Astrocyte (in vitro differentiated cells and primary cell): ENCODE measurements at regions not wholly inside any gene's neighbourhood (a gene's known extent, or its start where the extent isn't known, plus 50 kb on each side); places are given as distances from the start of the nearest gene placed in this dataset.

Source experiments
- DNase-seq: peaks from one replicate; pipeline ENCODE4 v3.0.0-alpha.2; 2010; ENCODE audit warnings: low read depth
- FAIRE-seq: peaks from 2 replicates; lab custom pipeline; 2011; peaks lifted over from hg19 to GRCh38; lab: Jason Lieb, UNC
- H2AFZ ChIP-seq: 2 replicates; pipeline ENCODE4 v1.6.0; 2012; ENCODE audit warnings: low read depth, low read length, inconsistent platforms
- H3K27ac ChIP-seq: 2 replicates; pipeline ENCODE4 v1.5.1; 2011; ENCODE audit warnings: low read depth, low read length, inconsistent platforms
- H3K27me3 ChIP-seq: 2 replicates; pipeline ENCODE4 v1.6.0; 2011; ENCODE audit warnings: low read length, inconsistent platforms; ENCODE audit not compliant: insufficient read depth
- H3K36me3 ChIP-seq: 2 replicates; pipeline ENCODE4 v1.5.1; 2011; ENCODE audit warnings: low read length, inconsistent platforms; ENCODE audit not compliant: insufficient read depth
- H3K4me1 ChIP-seq: 2 replicates; pipeline ENCODE4 v1.5.1; 2011; ENCODE audit warnings: low read length, inconsistent platforms; ENCODE audit not compliant: insufficient read depth
- H3K4me2 ChIP-seq: 2 replicates; pipeline ENCODE4 v1.6.0; 2012; ENCODE audit warnings: low read length, inconsistent platforms
- H3K4me3 ChIP-seq: 2 replicates; pipeline ENCODE4 v1.5.1; 2011; ENCODE audit warnings: low read depth, mild to moderate bottlenecking, low read length, inconsistent platforms; ENCODE audit not compliant: insufficient read depth
- H3K79me2 ChIP-seq: 2 replicates; pipeline ENCODE4 v1.6.0; 2012; ENCODE audit warnings: mild to moderate bottlenecking, low read length, inconsistent platforms; ENCODE audit not compliant: insufficient read depth
- H3K9ac ChIP-seq: 2 replicates; pipeline ENCODE4 v1.6.0; 2012; ENCODE audit warnings: mild to moderate bottlenecking, low read length, inconsistent platforms
- H3K9me3 ChIP-seq: 2 replicates; pipeline ENCODE4 v1.5.1; 2012; ENCODE audit warnings: low read depth, mild to moderate bottlenecking, low read length, inconsistent platforms; ENCODE audit not compliant: insufficient read depth
- H4K20me1 ChIP-seq: 2 replicates; pipeline ENCODE4 v1.6.0; 2012; ENCODE audit warnings: low read length, inconsistent platforms; ENCODE audit not compliant: insufficient read depth
- H3K27ac Mint-ChIP-seq: one replicate; pipeline ENCODE4 v1.8.0; 2021; ENCODE audit warnings: mild to moderate bottlenecking, mixed read lengths; ENCODE audit not compliant: unreplicated experiment
- H3K27me3 Mint-ChIP-seq: one replicate; pipeline ENCODE4 v1.8.0; 2021; ENCODE audit warnings: low read depth, mixed read lengths; ENCODE audit not compliant: unreplicated experiment
- H3K36me3 Mint-ChIP-seq: one replicate; pipeline ENCODE4 v1.8.0; 2021; ENCODE audit warnings: low read depth, mixed read lengths; ENCODE audit not compliant: unreplicated experiment
- H3K4me1 Mint-ChIP-seq: one replicate; pipeline ENCODE4 v1.8.0; 2021; ENCODE audit warnings: low read depth, mixed read lengths; ENCODE audit not compliant: unreplicated experiment
- H3K4me3 Mint-ChIP-seq: one replicate; pipeline ENCODE4 v1.8.0; 2021; ENCODE audit warnings: mild to moderate bottlenecking, moderate library complexity, mixed read lengths; ENCODE audit not compliant: unreplicated experiment
- H3K9me3 Mint-ChIP-seq: one replicate; pipeline ENCODE4 v1.8.0; 2021; ENCODE audit warnings: mild to moderate bottlenecking, mixed read lengths; ENCODE audit not compliant: unreplicated experiment
- CTCF ChIP-seq: IDR thresholded peaks from 2 replicates; pipeline ENCODE4 v1.5.1; 2011; ENCODE audit warnings: low read depth, mild to moderate bottlenecking, inconsistent platforms, low read length, moderate library complexity; ENCODE audit not compliant: insufficient read depth
- EZH2 ChIP-seq: IDR thresholded peaks from 2 replicates; pipeline ENCODE4 v1.6.1; 2012; ENCODE audit warnings: mild to moderate bottlenecking, low read length, inconsistent platforms; ENCODE audit not compliant: insufficient read depth

GRCh38 chr10:57165671-57166070 lies 804.6 kb upstream of the ZWINT start:
- no peak for DNase-seq
- Histone ChIP-seq H3K4me3 (no peak overlapping the region), H3K9me3 (no peaks in the 10 kb centered on the region), H3K4me1 (no peaks in the 10 kb centered on the region), H3K27me3 (no peaks in the 10 kb centered on the region), H3K79me2 (no peaks in the 10 kb centered on the region), H3K9ac (no peak overlapping the region), H4K20me1 (no peaks in the 10 kb centered on the region), H2AFZ (no peak overlapping the region), H3K27ac (no peak overlapping the region), H3K4me2 (no peak overlapping the region), H3K36me3 (no peaks in the 10 kb centered on the region)
- H3K36me3 Mint-ChIP-seq, result no peaks in the 10 kb centered on the region
- FAIRE-seq, result no peak
- H3K4me1 Mint-ChIP-seq, result no peaks in the 10 kb centered on the region
- no peak overlapping the region for H3K27ac Mint-ChIP-seq
- H3K27me3 Mint-ChIP-seq, result no peaks in the 10 kb centered on the region
- no peaks in the 10 kb centered on the region for H3K9me3 Mint-ChIP-seq
- no peak overlapping the region for H3K4me3 Mint-ChIP-seq
- TF ChIP-seq CTCF, result no peak
- TF ChIP-seq EZH2, result no peak

GRCh38 chr10:57162231-57162630 lies 801.2 kb upstream of the ZWINT start:
- no peak overlapping the region for H3K4me3 Mint-ChIP-seq
- Histone ChIP-seq H3K4me2 (no peak overlapping the region), H3K9ac (no peak overlapping the region), H3K27me3 (no peaks in the 10 kb centered on the region), H3K79me2 (no peaks in the 10 kb centered on the region), H4K20me1 (no peaks in the 10 kb centered on the region), H3K9me3 (no peaks in the 10 kb centered on the region), H3K4me3 (no peak overlapping the region), H3K27ac (no peak overlapping the region), H3K36me3 (no peaks in the 10 kb centered on the region), H3K4me1 (no peaks in the 10 kb centered on the region), H2AFZ (no peak overlapping the region)
- DNase-seq, result no peak
- H3K4me1 Mint-ChIP-seq, result no peaks in the 10 kb centered on the region
- no peak for FAIRE-seq
- H3K9me3 Mint-ChIP-seq, result no peaks in the 10 kb centered on the region
- no peaks in the 10 kb centered on the region for H3K36me3 Mint-ChIP-seq
- no peak overlapping the region for H3K27ac Mint-ChIP-seq
- H3K27me3 Mint-ChIP-seq, result no peaks in the 10 kb centered on the region
- no peak for TF ChIP-seq CTCF
- no peak for TF ChIP-seq EZH2

GRCh38 chr10:57161157-57161556 lies 800.1 kb upstream of the ZWINT start:
- H3K36me3 Mint-ChIP-seq, result no peaks in the 10 kb centered on the region
- TF ChIP-seq EZH2, result no peak
- TF ChIP-seq CTCF, result no peak
- H3K27ac Mint-ChIP-seq, result no peak overlapping the region
- no peaks in the 10 kb centered on the region for H3K27me3 Mint-ChIP-seq
- no peaks in the 10 kb centered on the region for H3K9me3 Mint-ChIP-seq
- no peak overlapping the region for H3K4me2 ChIP-seq
- no peak overlapping the region for H3K27ac ChIP-seq
- no peaks in the 10 kb centered on the region for H3K4me1 Mint-ChIP-seq
- DNase-seq (no peak), FAIRE-seq (no peak)
- no peaks in the 10 kb centered on the region for H3K27me3 ChIP-seq
- H3K4me3 ChIP-seq, result no peak overlapping the region
- H4K20me1 ChIP-seq, result no peaks in the 10 kb centered on the region
- no peaks in the 10 kb centered on the region for H3K4me1 ChIP-seq
- no peaks in the 10 kb centered on the region for H3K79me2 ChIP-seq
- no peak overlapping the region for H2AFZ ChIP-seq
- H3K9me3 ChIP-seq, result no peaks in the 10 kb centered on the region
- no peak overlapping the region for H3K9ac ChIP-seq
- no peak overlapping the region for H3K4me3 Mint-ChIP-seq
- H3K36me3 ChIP-seq, result no peaks in the 10 kb centered on the region
